ENCODE measurements at regions not wholly inside any gene's neighbourhood (a gene's known extent, or its start where the extent isn't known, plus 50 kb on each side); places are given as distances from the start of the nearest gene placed in this dataset.

GRCh38 chr3:106809623-106810299 is 567.5 kb upstream of the CCDC54 start:
- CTCF ChIA-PET = no interaction called here
- H3K4me3 ChIP-seq (ENCODE audit: control insufficient read depth in 1 of 7, extremely low read depth in 1 of 7, insufficient read depth in 4 of 7, low read depth in 2 of 7, low read length in 6 of 7) = no peak overlapping the region
- no peaks in the 10 kb centered on the region for H3K27me3 ChIP-seq (replicated peaks in 2 of 5; ENCODE audit: control insufficient read depth in 4 of 5, insufficient read depth in 5 of 5, low read length in 4 of 5)
- H3K9me3 ChIP-seq (ENCODE audit: control extremely low read depth in 1 of 5, control insufficient read depth in 4 of 5, insufficient read depth in 2 of 5, low read depth in 1 of 5, low read length in 4 of 5) = no peaks in the 10 kb centered on the region
- DNase-seq = no peak
- H3K27ac ChIP-seq (ENCODE audit: insufficient read depth in 1 of 2, low read depth in 1 of 2, low read length in 2 of 2, poor library complexity in 1 of 2, severe bottlenecking in 2 of 2) = no peak overlapping the region
- POLR2A ChIA-PET = no interaction called here
- no peaks in the 10 kb centered on the region for H3K4me1 ChIP-seq (ENCODE audit: control extremely low read depth in 1 of 4, control insufficient read depth in 4 of 4, insufficient read depth in 4 of 4, low read length in 3 of 4)
- no peaks in the 10 kb centered on the region for H3K36me3 ChIP-seq (ENCODE audit: control insufficient read depth in 4 of 4, insufficient read depth in 4 of 4, low read length in 3 of 4)
- WGBS (ENCODE audit: insufficient coverage) = 17% methylated on average over 1 of the region's 2 CpGs

DNA sequence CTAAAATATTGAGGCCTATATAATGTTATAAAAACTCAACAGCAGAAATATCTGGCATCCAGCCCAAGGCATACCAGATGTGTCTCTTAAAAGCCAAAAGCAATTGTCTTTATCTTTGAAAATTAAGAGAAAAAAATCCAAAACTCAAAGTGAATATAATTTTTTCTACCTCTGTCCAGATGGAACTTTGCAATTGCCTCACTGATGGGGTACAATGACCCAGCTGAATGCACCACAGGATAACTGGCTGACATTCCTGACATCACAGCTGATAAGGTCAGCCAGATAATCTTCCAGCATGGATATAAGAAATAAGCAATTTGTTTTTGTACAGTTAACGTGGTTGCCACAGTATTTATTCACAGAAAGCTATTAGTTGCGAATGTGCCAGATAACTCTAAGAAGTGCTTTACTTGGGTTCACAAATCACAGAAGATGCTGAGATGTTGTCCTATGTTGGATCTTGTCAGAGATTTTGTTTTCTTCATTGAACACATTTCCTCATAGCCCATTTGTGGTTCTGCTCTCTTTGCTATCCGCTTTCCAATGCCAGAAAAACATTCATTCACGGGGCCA is 566.9 kb upstream of the CCDC54 start:
- Histone ChIP-seq H3K9me3 (ENCODE audit: control extremely low read depth in 1 of 5, control insufficient read depth in 4 of 5, insufficient read depth in 2 of 5, low read depth in 1 of 5, low read length in 4 of 5) (no peaks in the 10 kb centered on the region), H3K36me3 (ENCODE audit: control insufficient read depth in 4 of 4, insufficient read depth in 4 of 4, low read length in 3 of 4) (no peaks in the 10 kb centered on the region), H3K4me3 (ENCODE audit: control insufficient read depth in 1 of 7, extremely low read depth in 1 of 7, insufficient read depth in 4 of 7, low read depth in 2 of 7, low read length in 6 of 7) (no peak overlapping the region), H3K4me1 (ENCODE audit: control extremely low read depth in 1 of 4, control insufficient read depth in 4 of 4, insufficient read depth in 4 of 4, low read length in 3 of 4) (no peaks in the 10 kb centered on the region), H3K27ac (ENCODE audit: insufficient read depth in 1 of 2, low read depth in 1 of 2, low read length in 2 of 2, poor library complexity in 1 of 2, severe bottlenecking in 2 of 2) (no peak overlapping the region), H3K27me3 (replicated peaks in 2 of 5; ENCODE audit: control insufficient read depth in 4 of 5, insufficient read depth in 5 of 5, low read length in 4 of 5) (no peaks in the 10 kb centered on the region)
- CTCF ChIA-PET = no interaction called here
- WGBS (ENCODE audit: insufficient coverage) = 100% methylated on average over 4 of the region's 4 CpGs
- POLR2A ChIA-PET = no interaction called here
- DNase-seq = no peak

DNA sequence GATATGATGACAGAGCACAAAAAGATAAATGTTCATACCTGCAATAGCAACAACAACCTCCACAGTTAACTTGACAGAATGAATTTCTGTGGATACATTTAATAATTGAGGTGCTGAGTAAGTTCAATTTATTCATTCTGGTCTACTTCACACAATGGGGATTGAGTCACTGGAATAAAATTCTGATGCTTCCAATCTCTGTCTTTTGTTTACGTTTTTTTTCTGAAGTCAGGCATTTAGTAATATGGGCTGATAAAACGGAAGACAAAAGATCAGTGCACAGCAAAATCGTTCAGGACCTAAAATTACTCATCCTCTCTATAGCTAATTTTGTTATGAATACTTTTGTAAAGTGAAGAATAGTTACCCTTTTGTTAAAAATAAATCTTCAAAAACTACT is 565.9 kb upstream of the CCDC54 start:
- H3K9me3 ChIP-seq (ENCODE audit: control extremely low read depth in 1 of 5, control insufficient read depth in 4 of 5, insufficient read depth in 2 of 5, low read depth in 1 of 5, low read length in 4 of 5) = no peaks in the 10 kb centered on the region
- no peaks in the 10 kb centered on the region for H3K36me3 ChIP-seq (ENCODE audit: control insufficient read depth in 4 of 4, insufficient read depth in 4 of 4, low read length in 3 of 4)
- no peak overlapping the region for H3K27ac ChIP-seq (ENCODE audit: insufficient read depth in 1 of 2, low read depth in 1 of 2, low read length in 2 of 2, poor library complexity in 1 of 2, severe bottlenecking in 2 of 2)
- no CpG with 5 or more reads among the region's 3 CpGs for WGBS (ENCODE audit: insufficient coverage)
- POLR2A ChIA-PET = no interaction called here
- H3K4me1 ChIP-seq (ENCODE audit: control extremely low read depth in 1 of 4, control insufficient read depth in 4 of 4, insufficient read depth in 4 of 4, low read length in 3 of 4) = no peaks in the 10 kb centered on the region
- CTCF ChIA-PET = no interaction called here
- H3K27me3 ChIP-seq (replicated peaks in 2 of 5; ENCODE audit: control insufficient read depth in 4 of 5, insufficient read depth in 5 of 5, low read length in 4 of 5) = no peaks in the 10 kb centered on the region
- DNase-seq = no peak
- H3K4me3 ChIP-seq (ENCODE audit: control insufficient read depth in 1 of 7, extremely low read depth in 1 of 7, insufficient read depth in 4 of 7, low read depth in 2 of 7, low read length in 6 of 7) = no peak overlapping the region

GRCh38 chr3:106813742-106814141 is 563.5 kb upstream of the CCDC54 start:
- H3K27me3 ChIP-seq (replicated peaks in 2 of 5; ENCODE audit: control insufficient read depth in 4 of 5, insufficient read depth in 5 of 5, low read length in 4 of 5) = no peaks in the 10 kb centered on the region
- no peaks in the 10 kb centered on the region for H3K36me3 ChIP-seq (ENCODE audit: control insufficient read depth in 4 of 4, insufficient read depth in 4 of 4, low read length in 3 of 4)
- no peaks in the 10 kb centered on the region for H3K4me1 ChIP-seq (ENCODE audit: control extremely low read depth in 1 of 4, control insufficient read depth in 4 of 4, insufficient read depth in 4 of 4, low read length in 3 of 4)
- ChIA-PET CTCF (no interaction called here), POLR2A (no interaction called here)
- 96% methylated on average over 3 of the region's 3 CpGs for WGBS (ENCODE audit: insufficient coverage)
- no peaks in the 10 kb centered on the region for H3K9me3 ChIP-seq (ENCODE audit: control extremely low read depth in 1 of 5, control insufficient read depth in 4 of 5, insufficient read depth in 2 of 5, low read depth in 1 of 5, low read length in 4 of 5)
- no peak overlapping the region for H3K27ac ChIP-seq (ENCODE audit: insufficient read depth in 1 of 2, low read depth in 1 of 2, low read length in 2 of 2, poor library complexity in 1 of 2, severe bottlenecking in 2 of 2)
- DNase-seq = no peak
- no peak overlapping the region for H3K4me3 ChIP-seq (ENCODE audit: control insufficient read depth in 1 of 7, extremely low read depth in 1 of 7, insufficient read depth in 4 of 7, low read depth in 2 of 7, low read length in 6 of 7)

- CTCF ChIA-PET = no interaction called here
- no peak overlapping the region for H3K27ac ChIP-seq (ENCODE audit: insufficient read depth in 1 of 2, low read depth in 1 of 2, low read length in 2 of 2, poor library complexity in 1 of 2, severe bottlenecking in 2 of 2)
- H3K4me3 ChIP-seq (ENCODE audit: control insufficient read depth in 1 of 7, extremely low read depth in 1 of 7, insufficient read depth in 4 of 7, low read depth in 2 of 7, low read length in 6 of 7) = no peak overlapping the region
- no peaks in the 10 kb centered on the region for H3K4me1 ChIP-seq (ENCODE audit: control extremely low read depth in 1 of 4, control insufficient read depth in 4 of 4, insufficient read depth in 4 of 4, low read length in 3 of 4)
- no peaks in the 10 kb centered on the region for H3K36me3 ChIP-seq (ENCODE audit: control insufficient read depth in 4 of 4, insufficient read depth in 4 of 4, low read length in 3 of 4)
- POLR2A ChIA-PET = no interaction called here
- 100% methylated on average over 1 of the region's 1 CpG for WGBS (ENCODE audit: insufficient coverage)
- no peak for DNase-seq
- H3K9me3 ChIP-seq (ENCODE audit: control extremely low read depth in 1 of 5, control insufficient read depth in 4 of 5, insufficient read depth in 2 of 5, low read depth in 1 of 5, low read length in 4 of 5) = no peaks in the 10 kb centered on the region
- no peaks in the 10 kb centered on the region for H3K27me3 ChIP-seq (replicated peaks in 2 of 5; ENCODE audit: control insufficient read depth in 4 of 5, insufficient read depth in 5 of 5, low read length in 4 of 5)
Measured at GRCh38 chr3:106814231-106814630, 563.0 kb upstream of the CCDC54 start.

- CTCF ChIA-PET = interaction anchor here (1.5 kb wide), 1 partner anchor 9 kb away, joined by 5 read pairs; no protein-coding TSS in a partner anchor
Measured at GRCh38 chr3:106816838-106817237, 560.4 kb upstream of the CCDC54 start.

GRCh38 chr3:106817706-106818105 is 559.5 kb upstream of the CCDC54 start:
- DNase-seq = no peak
- Histone ChIP-seq H3K36me3 (ENCODE audit: control insufficient read depth in 4 of 4, insufficient read depth in 4 of 4, low read length in 3 of 4) (no peaks in the 10 kb centered on the region), H3K4me3 (ENCODE audit: control insufficient read depth in 1 of 7, extremely low read depth in 1 of 7, insufficient read depth in 4 of 7, low read depth in 2 of 7, low read length in 6 of 7) (no peak overlapping the region), H3K4me1 (ENCODE audit: control extremely low read depth in 1 of 4, control insufficient read depth in 4 of 4, insufficient read depth in 4 of 4, low read length in 3 of 4) (no peaks in the 10 kb centered on the region), H3K27ac (ENCODE audit: insufficient read depth in 1 of 2, low read depth in 1 of 2, low read length in 2 of 2, poor library complexity in 1 of 2, severe bottlenecking in 2 of 2) (no peak overlapping the region), H3K27me3 (replicated peaks in 2 of 5; ENCODE audit: control insufficient read depth in 4 of 5, insufficient read depth in 5 of 5, low read length in 4 of 5) (no peaks in the 10 kb centered on the region), H3K9me3 (ENCODE audit: control extremely low read depth in 1 of 5, control insufficient read depth in 4 of 5, insufficient read depth in 2 of 5, low read depth in 1 of 5, low read length in 4 of 5) (no peaks in the 10 kb centered on the region)
- WGBS (ENCODE audit: insufficient coverage) = 91% methylated on average over 5 of the region's 5 CpGs
- POLR2A ChIA-PET = no interaction called here
- CTCF ChIA-PET = no interaction called here

More at GRCh38 chr3:106816838-106817237, 560.4 kb upstream of the CCDC54 start:
- no peak for DNase-seq
- no peaks in the 10 kb centered on the region for H3K9me3 ChIP-seq (ENCODE audit: control extremely low read depth in 1 of 5, control insufficient read depth in 4 of 5, insufficient read depth in 2 of 5, low read depth in 1 of 5, low read length in 4 of 5)
- H3K4me3 ChIP-seq (ENCODE audit: control insufficient read depth in 1 of 7, extremely low read depth in 1 of 7, insufficient read depth in 4 of 7, low read depth in 2 of 7, low read length in 6 of 7) = no peak overlapping the region
- no CpG with 5 or more reads among the region's 2 CpGs for WGBS (ENCODE audit: insufficient coverage)
- no peaks in the 10 kb centered on the region for H3K36me3 ChIP-seq (ENCODE audit: control insufficient read depth in 4 of 4, insufficient read depth in 4 of 4, low read length in 3 of 4)
- H3K27me3 ChIP-seq (replicated peaks in 2 of 5; ENCODE audit: control insufficient read depth in 4 of 5, insufficient read depth in 5 of 5, low read length in 4 of 5) = no peaks in the 10 kb centered on the region
- no peaks in the 10 kb centered on the region for H3K4me1 ChIP-seq (ENCODE audit: control extremely low read depth in 1 of 4, control insufficient read depth in 4 of 4, insufficient read depth in 4 of 4, low read length in 3 of 4)
- POLR2A ChIA-PET = interaction anchor here (0.6 kb wide), 1 partner anchor 168 kb away, joined by 3 read pairs; no protein-coding TSS in a partner anchor
- H3K27ac ChIP-seq (ENCODE audit: insufficient read depth in 1 of 2, low read depth in 1 of 2, low read length in 2 of 2, poor library complexity in 1 of 2, severe bottlenecking in 2 of 2) = no peak overlapping the region

Data from common myeloid progenitor, CD34-positive (primary cell).